ENCODE measurements at regions not wholly inside any gene's neighbourhood (a gene's known extent, or its start where the extent isn't known, plus 50 kb on each side); places are given as distances from the start of the nearest gene placed in this dataset.
"Not testable (repeated sequence)": the region's sequence is repeated elsewhere in the genome, so short reads cannot be mapped to it uniquely, and the experiment has no call there.

DNA sequence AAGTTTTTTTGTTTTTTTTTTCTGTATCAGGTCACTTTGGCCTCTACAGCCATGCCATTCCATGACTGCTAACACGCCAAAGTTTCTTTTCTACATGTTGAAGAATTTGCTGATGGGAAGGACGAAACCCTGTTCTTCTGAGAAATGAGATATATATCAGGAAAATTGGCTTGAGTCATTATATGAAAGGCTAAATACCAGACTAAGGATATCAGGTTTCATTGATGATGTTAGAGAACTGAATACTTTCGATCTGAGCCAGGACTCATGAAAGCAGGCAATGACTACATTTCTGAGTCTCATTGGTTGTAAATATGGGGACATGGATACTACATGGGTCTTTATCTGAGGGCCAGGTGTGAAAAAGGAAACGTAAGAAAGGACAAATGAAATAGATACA lies 181.4 kb downstream of the OSR1 start:
- DNase-seq (no peak), ATAC-seq (no peak)
- Mint-ChIP-seq H3K4me3 (no peak overlapping the region), H3K4me1 (no peaks in the 10 kb centered on the region), H3K27ac (no peak overlapping the region), H3K9me3 (peaks cover 7 to 33% (median 22%) of the 10 kb centered on the region in 9 donors), H3K27me3 (no peaks in the 10 kb centered on the region), H3K36me3 (peaks cover 0 to 17% (median 2%) of the 10 kb centered on the region in 3 donors)
- POLR2A ChIA-PET = no interaction called here

DNA sequence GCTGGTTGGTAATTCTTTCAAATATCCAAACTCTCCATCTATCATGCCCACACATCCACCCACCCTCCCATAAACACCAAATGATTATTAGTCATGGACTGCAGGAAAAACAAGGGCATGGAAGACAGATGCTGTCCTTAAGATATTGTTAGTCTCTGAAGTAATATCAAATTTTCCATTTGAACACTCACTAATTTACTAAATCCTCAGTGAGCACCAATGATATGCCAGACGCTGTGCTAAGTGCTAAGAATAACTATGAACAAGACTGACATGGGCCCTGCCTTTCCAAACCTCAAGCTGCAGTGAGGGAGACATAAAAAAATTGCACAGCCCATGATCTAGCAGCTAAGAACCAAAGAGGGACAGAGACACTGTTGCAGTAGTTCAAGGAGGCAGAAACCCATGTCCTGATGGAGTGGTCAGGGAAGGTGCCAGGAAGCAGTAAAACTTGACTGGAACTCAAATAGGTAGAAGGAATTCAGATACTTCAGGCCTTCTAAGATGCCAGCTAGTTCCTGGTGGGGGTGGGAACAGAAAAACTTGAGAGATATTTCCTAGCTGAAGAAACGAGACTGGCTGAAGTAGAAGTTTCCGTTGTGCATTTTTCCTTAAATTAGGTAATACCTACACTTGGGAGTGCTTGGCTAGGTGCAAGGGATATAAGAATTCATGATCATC lies 182.1 kb downstream of the OSR1 start:
- no peaks in the 10 kb centered on the region for H3K27me3 Mint-ChIP-seq
- no peak for ATAC-seq

DNA sequence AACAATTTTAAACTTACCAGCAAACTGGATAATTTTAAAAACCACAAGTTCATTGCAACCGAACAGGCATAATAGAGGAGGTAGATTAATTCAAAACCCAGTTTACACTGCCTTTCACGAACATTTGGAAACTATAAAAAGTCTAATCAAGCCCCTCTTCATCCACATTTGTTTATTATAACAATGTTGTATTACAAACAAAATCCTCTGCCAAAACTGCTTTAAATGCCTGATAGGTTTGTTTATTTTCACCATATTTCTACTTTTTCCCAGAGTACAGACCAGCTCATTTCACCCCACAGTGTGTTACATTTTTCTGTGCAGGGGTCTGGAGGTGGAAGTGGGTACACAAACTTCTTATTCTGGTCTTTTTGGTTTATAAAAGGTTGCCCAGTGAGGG lies 184.2 kb downstream of the OSR1 start:
- no peak overlapping the region for H3K4me3 Mint-ChIP-seq
- POLR2A ChIA-PET = no interaction called here
- no peaks in the 10 kb centered on the region for H3K4me1 Mint-ChIP-seq
- H3K27me3 Mint-ChIP-seq = no peaks in the 10 kb centered on the region
- no peak overlapping the region for H3K27ac Mint-ChIP-seq
- DNase-seq = no peak
- peaks cover 0 to 11% (median 5%) of the 10 kb centered on the region in 9 donors for H3K9me3 Mint-ChIP-seq
- ATAC-seq = no peak
- H3K36me3 Mint-ChIP-seq = no peaks in the 10 kb centered on the region

More for the DNA sequence above, 182.1 kb downstream of the OSR1 start:
- no peaks in the 10 kb centered on the region for H3K4me1 Mint-ChIP-seq
- peaks cover 0 to 14% (median 2%) of the 10 kb centered on the region in 3 donors for H3K36me3 Mint-ChIP-seq
- POLR2A ChIA-PET = no interaction called here
- H3K9me3 Mint-ChIP-seq = peaks cover 6 to 28% (median 17%) of the 10 kb centered on the region in 9 donors
- DNase-seq = no peak
- H3K27ac Mint-ChIP-seq = no peak overlapping the region
- H3K4me3 Mint-ChIP-seq = no peak overlapping the region

DNA sequence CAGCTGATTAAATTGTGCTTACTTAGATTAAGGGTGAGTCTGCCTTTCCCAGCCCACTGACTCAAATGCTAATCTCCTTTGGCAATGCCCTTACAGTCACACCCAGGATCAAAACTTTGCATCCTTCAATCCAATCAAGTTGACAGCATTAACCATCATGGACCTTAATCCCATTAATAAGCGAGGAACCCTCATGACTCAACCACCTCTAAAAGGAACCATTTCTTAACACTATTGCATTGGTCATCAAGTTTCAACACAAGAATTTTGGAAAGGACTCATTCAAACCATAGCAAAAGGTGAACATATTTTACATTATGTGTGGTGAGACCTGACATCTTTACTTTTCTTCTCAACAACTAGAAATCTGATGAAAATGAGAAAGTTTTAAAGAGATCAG lies 187.0 kb downstream of the OSR1 start:
- H3K4me3 Mint-ChIP-seq = no peak overlapping the region
- H3K27me3 Mint-ChIP-seq = no peaks in the 10 kb centered on the region
- peaks cover 0 to 12% (median 6%) of the 10 kb centered on the region in 9 donors for H3K9me3 Mint-ChIP-seq
- no peaks in the 10 kb centered on the region for H3K4me1 Mint-ChIP-seq
- H3K36me3 Mint-ChIP-seq = no peaks in the 10 kb centered on the region
- DNase-seq = no peak
- H3K27ac Mint-ChIP-seq = no peak overlapping the region
- ATAC-seq = no peak
- POLR2A ChIA-PET = no interaction called here

DNA sequence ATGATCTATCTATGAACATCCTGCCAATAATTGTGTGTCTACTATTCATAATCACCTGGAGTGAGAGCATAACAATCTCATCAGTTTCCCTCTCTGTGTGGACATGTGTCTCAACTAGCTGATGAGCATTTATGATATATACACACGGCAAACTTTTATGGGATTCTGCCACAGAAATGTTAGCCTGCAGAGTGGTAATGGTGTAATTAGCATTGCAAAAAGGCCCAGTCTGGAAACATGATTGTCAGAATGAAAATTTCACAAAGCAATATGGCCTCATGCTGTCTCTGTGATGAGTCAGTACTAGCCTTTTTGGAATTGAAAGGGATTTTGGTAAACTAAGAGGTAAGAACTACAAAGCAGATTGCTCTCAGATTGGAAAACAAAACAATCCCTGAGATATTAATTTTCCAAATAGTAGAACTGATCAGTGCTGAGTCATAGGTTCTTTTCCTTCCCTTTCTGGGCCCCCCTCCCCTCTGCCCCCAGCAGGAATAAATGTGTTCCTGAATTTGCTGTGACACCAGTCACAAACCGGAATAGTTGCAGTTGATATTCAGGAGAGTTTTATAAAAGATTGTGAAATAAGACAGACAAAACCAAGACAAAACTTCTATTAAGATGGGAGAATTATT lies 189.2 kb downstream of the OSR1 start:
- peaks cover 0 to 15% (median 4%) of the 10 kb centered on the region in 9 donors for H3K9me3 Mint-ChIP-seq
- POLR2A ChIA-PET = no interaction called here
- DNase-seq (no peak), ATAC-seq (no peak)
- H3K36me3 Mint-ChIP-seq = no peaks in the 10 kb centered on the region
- no peak overlapping the region for H3K27ac Mint-ChIP-seq
- no peak overlapping the region for H3K4me3 Mint-ChIP-seq
- no peaks in the 10 kb centered on the region for H3K27me3 Mint-ChIP-seq
- H3K4me1 Mint-ChIP-seq = no peaks in the 10 kb centered on the region

DNA sequence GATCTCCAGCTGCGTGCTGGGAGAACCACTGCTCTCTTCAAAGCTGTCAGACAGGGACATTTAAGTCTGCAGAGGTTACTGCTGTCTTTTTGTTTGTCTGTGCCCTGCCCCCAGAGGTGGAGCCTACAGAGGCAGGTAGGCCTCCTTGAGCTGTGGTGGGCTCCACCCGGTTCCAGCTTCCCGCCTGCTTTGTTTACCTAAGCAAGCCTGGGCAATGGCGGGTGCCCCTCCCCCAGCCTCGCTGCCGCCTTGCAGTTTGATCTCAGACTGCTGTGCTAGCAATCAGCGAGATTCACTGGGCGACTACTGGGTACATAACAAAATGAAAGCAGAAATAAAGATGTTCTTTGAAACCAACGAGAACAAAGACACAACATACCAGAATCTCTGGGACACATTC lies 194.3 kb downstream of the OSR1 start:
- H3K4me3 Mint-ChIP-seq, H3K27ac Mint-ChIP-seq, ATAC-seq, H3K36me3 Mint-ChIP-seq, DNase-seq, H3K4me1 Mint-ChIP-seq, H3K27me3 Mint-ChIP-seq, POLR2A ChIA-PET: not testable (repeated sequence)
- peaks cover 0 to 29% (median 23%) of the 10 kb centered on the region in 9 donors for H3K9me3 Mint-ChIP-seq

DNA sequence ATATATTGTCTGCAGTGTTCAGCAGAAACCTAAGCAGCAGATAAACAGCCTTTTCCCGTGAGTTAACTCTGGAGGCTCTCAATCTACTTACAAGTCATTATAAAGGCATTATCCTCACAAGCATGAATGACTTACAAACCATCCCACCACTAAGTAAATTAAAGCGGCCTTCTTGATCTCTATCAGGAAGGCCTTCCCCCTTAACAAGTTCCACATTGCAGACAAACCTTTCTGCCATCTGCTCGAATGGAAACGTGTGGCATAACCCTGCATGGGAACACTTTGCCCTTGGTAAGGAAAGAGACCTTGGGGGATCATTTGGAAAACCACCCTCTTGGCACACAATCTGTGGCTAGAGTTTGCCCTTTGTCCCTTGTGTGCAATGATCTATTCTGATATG lies 199.5 kb downstream of the OSR1 start:
- Mint-ChIP-seq H3K27me3 (peaks cover 0 to 2% (median 0%) of the 10 kb centered on the region in 5 donors), H3K4me1 (no peaks in the 10 kb centered on the region), H3K4me3 (no peak overlapping the region), H3K27ac (no peak overlapping the region), H3K9me3 (peaks cover 0 to 35% (median 19%) of the 10 kb centered on the region in 9 donors), H3K36me3 (peaks cover 0 to 7% (median 2%) of the 10 kb centered on the region in 3 donors)
- DNase-seq (no peak), ATAC-seq (no peak)
- POLR2A ChIA-PET = no interaction called here

DNA sequence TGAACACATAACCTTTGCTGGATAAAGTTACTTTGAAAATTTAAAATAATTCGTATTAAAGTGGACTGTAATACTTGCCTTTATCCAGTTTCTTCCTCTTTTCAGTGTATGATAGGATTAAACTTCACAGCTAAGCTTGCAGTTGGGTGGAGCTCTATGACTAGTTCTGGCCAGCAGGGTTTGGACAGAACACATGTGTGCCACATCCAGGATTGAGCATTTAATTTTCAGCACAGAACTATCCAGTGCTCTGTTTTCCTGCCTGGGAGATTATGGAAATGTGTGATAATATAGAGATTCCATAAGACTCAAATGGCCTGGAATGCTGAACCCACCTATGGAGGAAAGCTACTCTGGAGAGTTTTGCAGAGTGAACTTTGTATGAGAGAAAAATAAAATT lies 200.2 kb downstream of the OSR1 start:
- H3K27ac Mint-ChIP-seq = no peak overlapping the region
- H3K9me3 Mint-ChIP-seq = peaks cover 0 to 37% (median 19%) of the 10 kb centered on the region in 9 donors
- H3K36me3 Mint-ChIP-seq = peaks cover 0 to 7% (median 2%) of the 10 kb centered on the region in 3 donors
- ATAC-seq (no peak), DNase-seq (no peak)
- peaks cover 0 to 2% (median 0%) of the 10 kb centered on the region in 5 donors for H3K27me3 Mint-ChIP-seq
- no peaks in the 10 kb centered on the region for H3K4me1 Mint-ChIP-seq
- POLR2A ChIA-PET = no interaction called here
- H3K4me3 Mint-ChIP-seq = no peak overlapping the region

DNA sequence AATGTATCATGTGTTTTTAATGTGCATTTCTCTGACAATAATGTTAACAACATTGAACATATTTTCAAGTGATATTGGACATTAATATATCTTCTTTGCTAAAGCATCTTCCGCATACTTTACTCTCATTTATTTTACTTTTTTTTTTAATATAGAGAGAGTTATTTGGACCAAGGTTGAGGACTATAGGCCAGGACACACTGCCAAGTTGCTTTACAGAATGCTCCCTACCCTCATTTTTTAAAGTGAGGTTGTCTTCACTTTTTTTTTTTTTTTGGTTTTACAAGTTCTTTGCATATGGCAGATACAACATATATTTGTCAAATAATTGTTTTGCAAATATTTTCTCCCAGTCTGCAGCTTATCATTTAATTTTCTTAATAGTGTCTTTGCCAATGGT lies 201.8 kb downstream of the OSR1 start:
- no peak for DNase-seq
- Mint-ChIP-seq H3K27ac (no peak overlapping the region), H3K27me3 (peaks cover 0 to 2% (median 0%) of the 10 kb centered on the region in 5 donors), H3K4me1 (no peaks in the 10 kb centered on the region), H3K9me3 (peaks cover 14 to 49% (median 30%) of the 10 kb centered on the region in 9 donors), H3K36me3 (peaks cover 0 to 16% (median 0%) of the 10 kb centered on the region in 3 donors), H3K4me3 (no peak overlapping the region)
- no peak for ATAC-seq
- POLR2A ChIA-PET = no interaction called here

DNA sequence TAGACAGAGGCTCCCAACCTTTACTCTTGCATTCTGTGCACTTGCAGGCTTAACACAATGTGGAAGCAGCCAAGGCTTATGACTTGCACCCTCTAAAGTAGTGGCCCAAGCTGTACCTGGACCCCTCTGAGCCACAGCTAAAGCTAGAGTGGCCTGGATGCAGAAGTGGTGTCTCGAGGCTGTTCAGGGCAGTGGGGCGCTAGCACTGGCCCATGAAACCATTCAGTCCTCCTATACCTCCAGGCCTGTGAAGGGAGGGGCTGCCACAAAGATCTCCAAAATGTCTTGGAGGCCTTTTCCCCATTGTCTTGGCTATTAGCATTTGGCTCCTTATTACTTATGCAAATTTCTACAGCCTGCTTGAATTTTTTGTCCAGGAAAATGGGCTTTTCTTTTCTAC lies 207.7 kb downstream of the OSR1 start:
- DNase-seq (peak in 1 of 10 donors; percentile 22), ATAC-seq (no peak)
- POLR2A ChIA-PET = no interaction called here
- Mint-ChIP-seq H3K4me1 (no peaks in the 10 kb centered on the region), H3K9me3 (peaks cover 7 to 51% (median 35%) of the 10 kb centered on the region in 9 donors), H3K4me3 (no peak overlapping the region), H3K27ac (no peak overlapping the region), H3K27me3 (peaks cover 0 to 5% (median 2%) of the 10 kb centered on the region in 5 donors), H3K36me3 (peaks cover 0 to 28% (median 5%) of the 10 kb centered on the region in 3 donors)

DNA sequence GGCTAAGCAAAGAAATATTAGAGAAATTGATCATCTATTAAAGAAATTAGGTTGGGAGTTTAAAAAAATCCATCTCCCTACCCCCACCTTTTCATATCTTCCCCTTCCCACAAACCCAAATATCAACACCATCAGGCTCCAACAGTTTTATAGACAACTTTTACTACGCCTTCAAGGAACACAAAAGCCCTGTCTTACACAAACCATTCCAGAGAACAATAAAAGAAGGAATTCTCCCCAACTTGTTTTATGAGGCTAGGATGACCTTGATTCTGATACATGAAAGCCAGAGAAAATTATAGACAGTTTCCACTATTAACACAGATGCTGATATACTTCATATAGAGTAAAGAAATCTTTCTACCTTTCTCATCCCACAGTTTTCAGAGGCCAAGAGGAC lies 211.6 kb downstream of the OSR1 start:
- Mint-ChIP-seq H3K27ac (no peak overlapping the region), H3K4me3 (no peak overlapping the region), H3K4me1 (no peaks in the 10 kb centered on the region), H3K9me3 (peaks cover 3 to 28% (median 25%) of the 10 kb centered on the region in 9 donors), H3K36me3 (peaks cover 0 to 20% (median 5%) of the 10 kb centered on the region in 3 donors), H3K27me3 (peaks cover 0 to 10% (median 4%) of the 10 kb centered on the region in 5 donors)
- POLR2A ChIA-PET = no interaction called here
- ATAC-seq = no peak
- DNase-seq = no peak

DNA sequence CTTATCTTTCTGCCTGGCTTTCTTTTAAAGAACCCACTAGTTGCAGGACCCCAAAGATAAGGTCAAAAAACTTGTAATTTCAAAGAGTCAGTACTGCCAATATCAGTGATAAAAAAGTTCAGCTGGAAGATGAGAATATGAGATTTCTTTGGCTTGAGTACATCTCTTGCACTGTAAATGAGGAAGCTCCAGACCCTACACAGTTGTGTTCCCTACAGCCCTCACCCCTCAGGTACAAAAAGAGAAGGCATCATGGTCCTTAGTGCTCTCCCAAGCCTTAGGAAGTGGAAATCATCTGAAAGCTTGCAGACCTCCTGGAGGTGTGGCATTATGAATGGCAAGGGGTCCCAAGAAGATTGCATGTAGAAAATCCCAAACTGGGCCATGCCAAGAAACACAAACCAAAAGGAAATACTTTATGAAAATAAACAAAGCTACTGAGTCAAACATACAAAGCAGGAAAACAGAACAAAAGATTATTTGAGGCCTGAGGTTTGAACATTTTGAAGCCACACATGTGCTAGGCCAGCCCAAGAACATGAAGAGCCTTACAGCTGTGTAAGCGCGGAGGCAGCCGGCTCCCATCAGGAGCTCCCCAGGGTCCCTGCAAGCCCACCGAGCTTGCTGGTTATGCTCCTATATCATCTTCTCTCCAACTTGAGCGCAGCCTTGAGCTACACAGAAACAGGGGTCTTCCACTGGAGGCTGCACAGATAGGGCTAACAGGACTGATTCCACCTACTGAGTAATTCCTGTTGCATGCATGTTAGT lies 217.0 kb downstream of the OSR1 start:
- Mint-ChIP-seq H3K9me3 (peaks cover 0 to 2% (median 0%) of the 10 kb centered on the region in 9 donors), H3K36me3 (no peaks in the 10 kb centered on the region), H3K27me3 (peaks cover 0 to 13% (median 2%) of the 10 kb centered on the region in 5 donors), H3K4me1 (no peaks in the 10 kb centered on the region), H3K4me3 (no peak overlapping the region), H3K27ac (no peak overlapping the region)
- no peak for DNase-seq
- no peak for ATAC-seq
- POLR2A ChIA-PET = no interaction called here

Measured in naive thymus-derived CD8-positive, alpha-beta T cell (primary cell).